ENCODE measurements at regions not wholly inside any gene's neighbourhood (a gene's known extent, or its start where the extent isn't known, plus 50 kb on each side); places are given as distances from the start of the nearest gene placed in this dataset.

DNA sequence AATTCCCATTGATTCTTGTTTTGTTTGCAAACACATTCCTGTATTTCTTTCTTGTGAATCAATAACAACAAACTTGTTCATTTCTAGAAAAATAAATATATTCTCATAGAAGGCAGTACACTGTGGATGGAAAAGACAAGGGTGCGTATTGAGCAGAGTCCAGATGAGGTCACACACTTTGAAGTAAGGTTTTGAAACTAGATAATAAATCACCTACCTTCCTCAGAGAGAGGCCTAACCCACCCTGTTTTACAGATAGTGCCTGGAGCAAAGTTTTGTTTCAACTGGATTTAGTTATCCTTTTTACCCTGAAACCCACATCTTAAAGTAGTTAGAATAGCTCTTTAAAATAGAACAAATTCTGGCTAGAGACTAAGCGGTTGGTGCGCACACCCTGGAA, 137.1 kb upstream of the PIEZO2 start:
- no peak for DNase-seq
- no peak overlapping the region for H3K9ac ChIP-seq (ENCODE audit: insufficient read depth in 1 of 2, low read length in 2 of 2)
- no peaks in the 10 kb centered on the region for H3K27me3 ChIP-seq (ENCODE audit: control insufficient read depth in 3 of 3, insufficient read depth in 3 of 3, low read length in 2 of 3)
- TF ChIP-seq, protein P1, sequence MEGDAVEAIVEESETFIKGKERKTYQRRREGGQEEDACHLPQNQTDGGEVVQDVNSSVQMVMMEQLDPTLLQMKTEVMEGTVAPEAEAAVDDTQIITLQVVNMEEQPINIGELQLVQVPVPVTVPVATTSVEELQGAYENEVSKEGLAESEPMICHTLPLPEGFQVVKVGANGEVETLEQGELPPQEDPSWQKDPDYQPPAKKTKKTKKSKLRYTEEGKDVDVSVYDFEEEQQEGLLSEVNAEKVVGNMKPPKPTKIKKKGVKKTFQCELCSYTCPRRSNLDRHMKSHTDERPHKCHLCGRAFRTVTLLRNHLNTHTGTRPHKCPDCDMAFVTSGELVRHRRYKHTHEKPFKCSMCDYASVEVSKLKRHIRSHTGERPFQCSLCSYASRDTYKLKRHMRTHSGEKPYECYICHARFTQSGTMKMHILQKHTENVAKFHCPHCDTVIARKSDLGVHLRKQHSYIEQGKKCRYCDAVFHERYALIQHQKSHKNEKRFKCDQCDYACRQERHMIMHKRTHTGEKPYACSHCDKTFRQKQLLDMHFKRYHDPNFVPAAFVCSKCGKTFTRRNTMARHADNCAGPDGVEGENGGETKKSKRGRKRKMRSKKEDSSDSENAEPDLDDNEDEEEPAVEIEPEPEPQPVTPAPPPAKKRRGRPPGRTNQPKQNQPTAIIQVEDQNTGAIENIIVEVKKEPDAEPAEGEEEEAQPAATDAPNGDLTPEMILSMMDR (IDR thresholded peaks at IDR 0.05; ENCODE audit: control extremely low read depth, extremely low read depth), result no peak
- no peak overlapping the region for H3K27ac ChIP-seq (ENCODE audit: low read depth in 1 of 2, low read length in 1 of 2)
- no peaks in the 10 kb centered on the region for H3K36me3 ChIP-seq (ENCODE audit: control insufficient read depth in 4 of 4, insufficient read depth in 4 of 4, low read length in 4 of 4)
- no peak overlapping the region for H3K4me3 ChIP-seq
- no peak for ATAC-seq (ENCODE audit: insufficient read depth, low FRiP score)
- WGBS, 2 donors, result 96 to 99% methylated on average over 3 of the region's 3 CpGs
- peaks cover 0 to 4% (median 0%) of the 10 kb centered on the region in 4 donors for H3K9me3 ChIP-seq (ENCODE audit: control insufficient read depth in 4 of 4, insufficient read depth in 3 of 4, low read length in 3 of 4)
- H3K4me1 ChIP-seq (ENCODE audit: control insufficient read depth in 5 of 5, insufficient read depth in 5 of 5, low read length in 5 of 5), result peaks cover 0 to 36% (median 10%) of the 10 kb centered on the region in 5 donors

DNA sequence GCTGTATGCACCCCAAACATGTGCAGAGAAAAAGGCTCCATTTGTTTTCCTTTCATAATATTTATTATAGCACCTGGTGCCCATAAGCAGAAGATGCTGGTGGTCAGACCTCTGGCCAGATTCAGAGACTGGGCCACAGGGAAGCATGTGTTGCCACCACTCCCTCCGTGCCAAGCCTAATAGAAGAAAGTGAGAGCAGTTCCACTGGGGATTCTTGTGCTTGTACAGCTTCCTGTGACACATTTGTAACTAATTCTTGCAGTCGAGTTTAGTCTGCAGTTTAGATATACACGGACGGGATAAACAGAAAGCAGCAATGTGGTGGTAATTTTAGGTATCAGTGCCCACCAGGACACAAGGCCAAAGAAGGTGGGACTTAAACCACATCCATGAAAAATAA, 135.4 kb upstream of the PIEZO2 start:
- DNase-seq, result no peak
- no peak for ATAC-seq (ENCODE audit: insufficient read depth, low FRiP score)
- Histone ChIP-seq H3K27me3 (ENCODE audit: control insufficient read depth in 3 of 3, insufficient read depth in 3 of 3, low read length in 2 of 3) (no peaks in the 10 kb centered on the region), H3K4me1 (ENCODE audit: control insufficient read depth in 5 of 5, insufficient read depth in 5 of 5, low read length in 5 of 5) (peaks cover 0 to 36% (median 10%) of the 10 kb centered on the region in 5 donors), H3K27ac (ENCODE audit: low read depth in 1 of 2, low read length in 1 of 2) (no peak overlapping the region), H3K4me3 (no peak overlapping the region), H3K36me3 (ENCODE audit: control insufficient read depth in 4 of 4, insufficient read depth in 4 of 4, low read length in 4 of 4) (no peaks in the 10 kb centered on the region), H3K9ac (ENCODE audit: insufficient read depth in 1 of 2, low read length in 2 of 2) (no peak overlapping the region), H3K9me3 (ENCODE audit: control insufficient read depth in 4 of 4, insufficient read depth in 3 of 4, low read length in 3 of 4) (peaks cover 0 to 4% (median 0%) of the 10 kb centered on the region in 4 donors)
- WGBS, 2 donors, result 65% methylated on average over 4 of the region's 4 CpGs
- TF ChIP-seq, protein P1 (IDR thresholded peaks at IDR 0.05; ENCODE audit: control extremely low read depth, extremely low read depth), result no peak

DNA sequence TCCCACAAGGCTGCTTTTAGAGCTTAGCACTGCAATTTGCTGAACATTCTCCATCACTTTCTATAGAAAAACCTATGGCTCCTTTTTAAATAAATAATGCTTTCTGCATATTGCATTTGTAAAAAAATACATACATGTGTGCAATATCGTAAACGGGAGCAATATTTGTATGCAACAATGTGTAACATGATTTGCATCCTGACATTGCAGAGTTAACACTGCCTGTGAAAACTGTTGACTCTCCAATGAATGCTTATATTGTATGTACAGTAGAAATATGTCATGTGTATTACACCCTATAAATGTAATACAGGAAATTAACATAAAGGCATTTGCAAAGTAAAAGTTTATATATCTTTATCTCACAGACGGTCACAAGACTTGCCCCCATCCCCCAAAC, 135.0 kb upstream of the PIEZO2 start:
- TF ChIP-seq, protein P1 (IDR thresholded peaks at IDR 0.05; ENCODE audit: control extremely low read depth, extremely low read depth), result no peak
- H3K27ac ChIP-seq (ENCODE audit: low read depth in 1 of 2, low read length in 1 of 2), result no peak overlapping the region
- H3K4me3 ChIP-seq, result no peak overlapping the region
- peaks cover 0 to 4% (median 0%) of the 10 kb centered on the region in 4 donors for H3K9me3 ChIP-seq (ENCODE audit: control insufficient read depth in 4 of 4, insufficient read depth in 3 of 4, low read length in 3 of 4)
- WGBS, 2 donors, result 82 to 86% methylated on average over 3 of the region's 3 CpGs
- H3K36me3 ChIP-seq (ENCODE audit: control insufficient read depth in 4 of 4, insufficient read depth in 4 of 4, low read length in 4 of 4), result no peaks in the 10 kb centered on the region
- H3K9ac ChIP-seq (ENCODE audit: insufficient read depth in 1 of 2, low read length in 2 of 2), result no peak overlapping the region
- ATAC-seq (ENCODE audit: insufficient read depth, low FRiP score) (no peak), DNase-seq (peak in 2 of 3 donors; percentile 59 to 73)
- peaks cover 0 to 36% (median 10%) of the 10 kb centered on the region in 5 donors for H3K4me1 ChIP-seq (ENCODE audit: control insufficient read depth in 5 of 5, insufficient read depth in 5 of 5, low read length in 5 of 5)
- no peaks in the 10 kb centered on the region for H3K27me3 ChIP-seq (ENCODE audit: control insufficient read depth in 3 of 3, insufficient read depth in 3 of 3, low read length in 2 of 3)
